ENCODE measurements at regions not wholly inside any gene's neighbourhood (a gene's known extent, or its start where the extent isn't known, plus 50 kb on each side); places are given as distances from the start of the nearest gene placed in this dataset.

GRCh38 chr6:15960740-15961634 is 167.9 kb upstream of the MYLIP start:
- no peak for DNase-seq (ENCODE audit: low read depth)
- ChIA-PET CTCF (no interaction called here), POLR2A (no interaction called here)
- TF ChIP-seq CTCF (IDR thresholded peaks at IDR 0.05; ENCODE audit: insufficient read depth, low read depth, low read length), result no peak
- Histone ChIP-seq H3K36me3 (ENCODE audit: control insufficient read depth, insufficient read depth, low read length) (no peaks in the 10 kb centered on the region), H3K4me3 (ENCODE audit: low read depth, low read length) (no peak overlapping the region), H3K27me3 (ENCODE audit: control insufficient read depth, insufficient read depth, low read length) (no peaks in the 10 kb centered on the region)

GRCh38 chr6:15957655-15958169 is 171.2 kb upstream of the MYLIP start:
- ChIA-PET POLR2A (no interaction called here), CTCF (no interaction called here)
- no peak for TF ChIP-seq CTCF (IDR thresholded peaks at IDR 0.05; ENCODE audit: insufficient read depth, low read depth, low read length)
- Histone ChIP-seq H3K27me3 (ENCODE audit: control insufficient read depth, insufficient read depth, low read length) (no peaks in the 10 kb centered on the region), H3K36me3 (ENCODE audit: control insufficient read depth, insufficient read depth, low read length) (no peaks in the 10 kb centered on the region), H3K4me3 (ENCODE audit: low read depth, low read length) (no peak overlapping the region)
- no peak for DNase-seq (ENCODE audit: low read depth)

GRCh38 chr6:15956205-15957106 is 172.4 kb upstream of the MYLIP start:
- no peak overlapping the region for H3K4me3 ChIP-seq (ENCODE audit: low read depth, low read length)
- CTCF ChIA-PET, result interaction anchor here (1.0 kb wide), 1 partner anchor 13 kb away, joined by 3 read pairs; no protein-coding TSS in a partner anchor
- no peaks in the 10 kb centered on the region for H3K36me3 ChIP-seq (ENCODE audit: control insufficient read depth, insufficient read depth, low read length)
- H3K27me3 ChIP-seq (ENCODE audit: control insufficient read depth, insufficient read depth, low read length), result no peaks in the 10 kb centered on the region
- POLR2A ChIA-PET, result no interaction called here
- TF ChIP-seq CTCF (IDR thresholded peaks at IDR 0.05; ENCODE audit: insufficient read depth, low read depth, low read length), result no peak
- DNase-seq (ENCODE audit: low read depth), result no peak

DNA sequence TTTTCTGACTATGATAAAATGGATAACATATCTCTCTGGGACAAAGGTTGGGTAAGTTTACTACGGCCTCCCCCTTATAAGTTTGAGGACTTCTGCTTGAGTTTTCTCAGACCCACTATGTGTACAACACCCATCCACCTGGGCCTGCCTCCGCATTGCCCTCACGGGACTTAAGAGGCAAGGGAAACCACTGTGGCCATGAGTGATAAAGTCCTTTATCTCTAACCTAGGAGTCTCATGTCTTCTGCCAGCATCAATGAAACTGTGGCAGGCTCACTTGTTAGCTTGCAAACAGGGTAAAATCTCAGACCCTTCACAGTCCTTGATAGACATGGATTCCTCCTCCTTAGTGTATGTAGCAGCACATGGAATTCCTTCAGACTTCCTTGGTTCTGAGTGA is 173.4 kb upstream of the MYLIP start:
- CTCF ChIA-PET, result interaction anchor here (1.0 to 1.9 kb wide), 2 partner anchors 10 to 14 kb away, joined by 3 to 4 read pairs; no protein-coding TSS in a partner anchor

More for the DNA sequence above, 173.4 kb upstream of the MYLIP start:
- DNase-seq (ENCODE audit: low read depth), result no peak
- TF ChIP-seq CTCF (IDR thresholded peaks at IDR 0.05; ENCODE audit: insufficient read depth, low read depth, low read length), result no peak
- no peaks in the 10 kb centered on the region for H3K27me3 ChIP-seq (ENCODE audit: control insufficient read depth, insufficient read depth, low read length)
- H3K4me3 ChIP-seq (ENCODE audit: low read depth, low read length), result no peak overlapping the region
- POLR2A ChIA-PET, result no interaction called here
- no peaks in the 10 kb centered on the region for H3K36me3 ChIP-seq (ENCODE audit: control insufficient read depth, insufficient read depth, low read length)
